H1 (cell line): ENCODE measurements at regions not wholly inside any gene's neighbourhood (a gene's known extent, or its start where the extent isn't known, plus 50 kb on each side); places are given as distances from the start of the nearest gene placed in this dataset.

Experiments
- CTCF ChIA-PET: fragments of 300-600 bp; sonication (Branson Sonifier 250); formaldehyde crosslinking; loops from one replicate; lab custom pipeline; 2021; ENCODE audit not compliant: partially characterized antibody; lab: Charles Lee
- POLR2A ChIA-PET: fragments of 300-600 bp; sonication (Branson Sonifier 250); formaldehyde crosslinking; loops from one replicate; lab custom pipeline; 2021; ENCODE audit warnings: inconsistent platforms; ENCODE audit not compliant: partially characterized antibody; lab: Charles Lee
- DNase-seq, 2 experiments: peaks; one replicate each; pipeline versions ENCODE4 v3.0.0 to v3.0.0-alpha.2; 2010 to 2022; ENCODE audit warnings: low spot score in 2 of 2, low read depth in 1 of 2, mixed read lengths in 1 of 2
- FAIRE-seq: peaks from 2 replicates; lab custom pipeline; 2011; peaks lifted over from hg19 to GRCh38; lab: Jason Lieb, UNC
- H2AFZ ChIP-seq: 2 replicates; pipeline ENCODE4 v1.8.1; 2012; ENCODE audit warnings: low read length, inconsistent platforms
- H2AK5ac ChIP-seq: 2 replicates; pipeline ENCODE4 v1.6.1; 2013; ENCODE audit warnings: low read depth, low read length
- H2BK120ac ChIP-seq: replicated peaks from 2 replicates; pipeline ENCODE3; 2013; ENCODE audit warnings: low read depth, low read length, inconsistent platforms
- H2BK12ac ChIP-seq: 2 replicates; pipeline ENCODE4 v1.6.1; 2013; ENCODE audit warnings: low read depth, low read length
- H2BK15ac ChIP-seq: 2 replicates; pipeline ENCODE4 v1.6.1; 2013; ENCODE audit warnings: low read length
- H2BK20ac ChIP-seq: 2 replicates; pipeline ENCODE4 v1.6.1; 2013; ENCODE audit warnings: low read length
- H2BK5ac ChIP-seq: 2 replicates; pipeline ENCODE4 v1.6.1; 2013; ENCODE audit warnings: low read depth, low read length
- H3K14ac ChIP-seq: 2 replicates; pipeline ENCODE4 v1.6.1; 2013; ENCODE audit warnings: inconsistent platforms; ENCODE audit not compliant: insufficient read length
- H3K18ac ChIP-seq: 2 replicates; pipeline ENCODE4 v1.6.1; 2013; ENCODE audit warnings: low read length; ENCODE audit errors: extremely low read depth
- H3K23ac ChIP-seq: 2 replicates; pipeline ENCODE4 v1.6.1; 2013; ENCODE audit warnings: inconsistent platforms; ENCODE audit not compliant: insufficient read length
- H3K23me2 ChIP-seq: 2 replicates; pipeline ENCODE4 v1.6.1; 2013; ENCODE audit warnings: low read depth, low read length
- H3K27ac ChIP-seq: 2 replicates; pipeline ENCODE4 v1.6.1; 2011; ENCODE audit warnings: low read depth, low read length, inconsistent platforms
- H3K27me3 ChIP-seq, 4 experiments: replicated peaks in 1 of 4; 1 replicate in 1 of 4; 2 replicates in 3 of 4; pipeline versions ENCODE4 v1.6.1 to v1.8.1; 2011 to 2013; ENCODE audit warnings: low read length in 3 of 4, mild to moderate bottlenecking in 3 of 4, inconsistent platforms in 2 of 4, mixed read lengths in 2 of 4, moderate library complexity in 1 of 4; ENCODE audit not compliant: control insufficient read depth in 3 of 4, insufficient read depth in 3 of 4; ENCODE audit errors: extremely low read depth in 1 of 4
- H3K36me3 ChIP-seq, 4 experiments: 2 replicates each; pipeline versions ENCODE4 v1.6.1 to v1.8.1; 2011 to 2013; ENCODE audit warnings: mild to moderate bottlenecking in 4 of 4, low read length in 3 of 4, moderate library complexity in 2 of 4, control low read depth in 1 of 4, inconsistent platforms in 1 of 4; ENCODE audit not compliant: insufficient read depth in 4 of 4, control insufficient read depth in 2 of 4
- H3K4ac ChIP-seq: replicated peaks from 2 replicates; pipeline ENCODE3; 2013; ENCODE audit warnings: low read length, low read depth, mixed read lengths, inconsistent platforms; ENCODE audit not compliant: insufficient read length
- H3K4me1 ChIP-seq, 4 experiments: replicated peaks in 1 of 4; 1 replicate in 1 of 4; 2 replicates in 3 of 4; pipeline versions ENCODE4 v1.6.1 to v1.8.1; 2011 to 2013; ENCODE audit warnings: low read length in 3 of 4, inconsistent platforms in 2 of 4, mixed read lengths in 1 of 4; ENCODE audit not compliant: insufficient read depth in 4 of 4, control insufficient read depth in 3 of 4
- H3K4me2 ChIP-seq, 2 experiments: 2 replicates each; pipeline versions ENCODE4 v1.6.1 to v1.8.1; 2011 to 2013; ENCODE audit warnings: low read depth in 2 of 2, low read length in 2 of 2, control low read depth in 1 of 2, inconsistent platforms in 1 of 2, mild to moderate bottlenecking in 1 of 2; ENCODE audit not compliant: insufficient read depth in 1 of 2
- H3K4me3 ChIP-seq, 4 experiments: fragments of 200-600, 300-600 bp in 1 of 4; sonication (generic), shearing (Covaris generic), sonication (Bioruptor Twin) in 1 of 4; 2 replicates each; pipeline versions ENCODE4 v1.5.1 to v1.8.1; 2011 to 2016; ENCODE audit warnings: low read length in 4 of 4, low read depth in 3 of 4, control low read depth in 2 of 4, inconsistent platforms in 2 of 4, mild to moderate bottlenecking in 2 of 4, mixed read lengths in 1 of 4, moderate library complexity in 1 of 4; ENCODE audit not compliant: insufficient read depth in 2 of 4; ENCODE audit errors: extremely low read depth in 1 of 4
- H3K56ac ChIP-seq: replicated peaks from 2 replicates; pipeline ENCODE3; 2013; ENCODE audit warnings: low read depth, mild to moderate bottlenecking, mixed read lengths, low read length, inconsistent platforms; ENCODE audit not compliant: insufficient read length
- H3K79me1 ChIP-seq: 2 replicates; pipeline ENCODE4 v1.6.1; 2013; ENCODE audit warnings: low read depth, low read length, control low read depth
- H3K79me2 ChIP-seq, 2 experiments: 2 replicates each; pipeline versions ENCODE4 v1.6.1 to v1.8.1; 2012 to 2013; ENCODE audit warnings: low read length in 2 of 2, mild to moderate bottlenecking in 2 of 2, inconsistent platforms in 1 of 2; ENCODE audit not compliant: insufficient read depth in 2 of 2, control insufficient read depth in 1 of 2
- H3K9ac ChIP-seq, 4 experiments: replicated peaks in 1 of 4; 1 replicate in 1 of 4; 2 replicates in 3 of 4; pipeline versions ENCODE4 v1.6.1 to v1.8.1; 2011 to 2013; ENCODE audit warnings: low read depth in 3 of 4, low read length in 3 of 4, control low read depth in 2 of 4, mild to moderate bottlenecking in 2 of 4, moderate library complexity in 2 of 4, inconsistent platforms in 1 of 4; ENCODE audit errors: extremely low read depth in 1 of 4
- H3K9me3 ChIP-seq, 2 experiments: 2 replicates each; pipeline versions ENCODE4 v1.6.1 to v1.8.1; 2012 to 2013; ENCODE audit warnings: mild to moderate bottlenecking in 2 of 2, moderate library complexity in 2 of 2, control low read depth in 1 of 2, inconsistent platforms in 1 of 2, low read depth in 1 of 2, low read length in 1 of 2, mixed read lengths in 1 of 2; ENCODE audit not compliant: insufficient read depth in 2 of 2
- H4K20me1 ChIP-seq, 2 experiments: replicated peaks in 1 of 2; 2 replicates each; pipeline versions ENCODE3 to v1.8.1; 2011 to 2013; ENCODE audit warnings: inconsistent platforms in 2 of 2, low read length in 2 of 2, mild to moderate bottlenecking in 1 of 2; ENCODE audit not compliant: insufficient read depth in 2 of 2, control insufficient read depth in 1 of 2
- H4K5ac ChIP-seq: 2 replicates; pipeline ENCODE4 v1.6.1; 2013; ENCODE audit warnings: low read length, low read depth, mixed read lengths, inconsistent platforms; ENCODE audit not compliant: insufficient read length
- H4K8ac ChIP-seq: 2 replicates; pipeline ENCODE4 v1.8.0; 2013; ENCODE audit warnings: mild to moderate bottlenecking, moderate library complexity, low read length, inconsistent platforms; ENCODE audit not compliant: insufficient read depth; ENCODE audit errors: extremely low read depth
- H4K91ac ChIP-seq: replicated peaks from 2 replicates; pipeline ENCODE3; 2013; ENCODE audit warnings: low read length, mixed read lengths, inconsistent platforms; ENCODE audit not compliant: insufficient read length
- CEBPB ChIP-seq: IDR thresholded peaks from 2 replicates; pipeline ENCODE4 v1.6.1; 2012; ENCODE audit warnings: low read depth, low read length
- WGBS, 2 experiments: shearing (Covaris generic) in 1 of 2; methylation state at CpG; one replicate each; pipeline versions ENCODE4 v1.1.6 to v1.1.7; 2013 to 2015; ENCODE audit warnings: low lambda C conversion rate in 2 of 2, mixed read lengths in 2 of 2, inconsistent platforms in 1 of 2, low coverage in 1 of 2, missing lambda C conversion rate in 1 of 2; ENCODE audit not compliant: insufficient replicate concordance in 2 of 2, insufficient coverage in 1 of 2, insufficient read length in 1 of 2; ENCODE audit errors: extremely low coverage in 1 of 2, missing lambda C conversion rate in 1 of 2; 5-methylcytosine and 5-hydroxymethylcytosine counted together

DNA sequence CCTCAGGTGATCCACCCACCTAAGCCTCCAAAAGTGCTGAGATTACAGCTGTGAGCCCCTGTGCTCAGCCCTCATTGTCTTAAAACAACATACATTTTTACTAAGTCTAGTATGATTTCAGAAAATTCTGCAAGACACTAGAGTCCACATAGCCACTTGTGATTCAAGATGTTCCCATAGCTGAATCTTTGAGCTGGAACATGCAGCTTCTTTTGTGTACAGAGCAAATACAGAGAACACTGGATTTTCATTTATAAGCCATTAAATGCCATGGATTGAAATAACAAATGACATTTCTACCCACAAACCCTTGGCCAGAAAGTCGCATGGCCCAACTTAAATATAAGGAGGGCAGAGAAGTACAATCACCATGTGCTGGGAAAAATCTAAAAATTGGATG is 1489.2 kb upstream of the GBE1 start:
- Histone ChIP-seq H3K79me2 (no peaks in the 10 kb centered on the region), H4K20me1 (no peaks in the 10 kb centered on the region), H2BK15ac (no peak overlapping the region), H3K14ac (no peak overlapping the region), H2BK120ac (no peak overlapping the region), H3K18ac (no peak overlapping the region), H2AK5ac (no peak overlapping the region), H3K9ac (no peak overlapping the region), H4K91ac (no peak overlapping the region), H3K4me2 (no peak overlapping the region), H2AFZ (no peak overlapping the region), H3K23me2 (no peaks in the 10 kb centered on the region), H3K4me1 (no peaks in the 10 kb centered on the region), H3K4ac (no peak overlapping the region), H2BK5ac (no peak overlapping the region), H3K56ac (no peak overlapping the region), H2BK20ac (no peak overlapping the region), H3K4me3 (no peak overlapping the region), H4K8ac (no peak overlapping the region), H3K79me1 (no peaks in the 10 kb centered on the region), H4K5ac (no peak overlapping the region), H3K9me3 (no peaks in the 10 kb centered on the region), H3K23ac (no peak overlapping the region), H2BK12ac (no peak overlapping the region), H3K36me3 (no peaks in the 10 kb centered on the region), H3K27me3 (no peaks in the 10 kb centered on the region), H3K27ac (no peak overlapping the region)
- FAIRE-seq: no peak
- 90% methylated on average over 1 of the region's 1 CpG; no CpG with 5 or more reads in 1 of the 2 experiments for WGBS, 2 experiments
- CTCF ChIA-PET: interaction anchor here (1.4 kb wide), 1 partner anchor 23 kb away, joined by 3 read pairs; no protein-coding TSS in a partner anchor
- TF ChIP-seq CEBPB: no peak
- POLR2A ChIA-PET: no interaction called here
- DNase-seq: no peak
